Pancreas (tissue), 10 donors: ENCODE measurements at regions not wholly inside any gene's neighbourhood (a gene's known extent, or its start where the extent isn't known, plus 50 kb on each side); places are given as distances from the start of the nearest gene placed in this dataset.

Experiments
- ATAC-seq, 4 donors: fragments of 200-7000 bp; cut with Tn5 transposase; one replicate each; pipeline versions ENCODE4 v1.8.0 to v1.9.1; 2020; ENCODE audit warnings: mild to moderate bottlenecking in 4 of 4, moderate library complexity in 4 of 4
- DNase-seq, 6 donors: peaks; one replicate each; pipeline ENCODE4 v3.0.0-alpha.2; 2020
- FAIRE-seq: peaks from 2 replicates; lab custom pipeline; 2012; peaks lifted over from hg19 to GRCh38; lab: Jason Lieb, UNC
- H3K27ac ChIP-seq, 4 donors: fragments of 200-600 bp; sonication (generic); 1 replicate in 3 of 4; 2 replicates in 1 of 4; pipeline versions ENCODE4 v1.5.0 to v1.8.0; 2020
- H3K27me3 ChIP-seq, 4 donors: fragments of 200-600 bp; one replicate each; pipeline ENCODE4 v1.8.0; 2021
- H3K36me3 ChIP-seq, 3 donors: fragments of 200-600 bp; sonication (generic) in 1 of 3; one replicate each; pipeline versions ENCODE4 v1.5.0 to v1.8.0; 2020 to 2021
- H3K4me1 ChIP-seq, 3 donors: fragments of 200-600 bp; one replicate each; pipeline ENCODE4 v1.8.0; 2021
- H3K4me3 ChIP-seq, 4 donors: fragments of 200-600 bp; sonication (generic) in 2 of 4; one replicate each; pipeline versions ENCODE4 v1.5.0 to v1.8.0; 2020 to 2021
- H3K9me3 ChIP-seq, 4 donors: fragments of 200-600 bp; one replicate each; pipeline ENCODE4 v1.8.0; 2021
- CTCF ChIP-seq, 4 donors: fragments of 200-600 bp; sonication (generic) in 3 of 4; IDR thresholded peaks; one replicate each; pipeline versions ENCODE4 v1.5.0 to v1.8.0; 2021; ENCODE audit warnings: antibody characterized with exemption in 4 of 4
- WGBS, 2 donors: extraction: QIAGEN DNeasy Blood & Tissue Kit; methylation state at CpG; one replicate each; pipeline ENCODE4 v1.1.7; 2013; 5-methylcytosine and 5-hydroxymethylcytosine counted together
- intact Hi-C, 3 donors: fragments of 100-400 bp; cut with DNase I; formaldehyde crosslinking; loops; one replicate each; pipeline versions ENCODE4 v1.11.1 to v1.14.2; 2022
- donor health status: healthy with polysubstance abuse.
- donor health status: DM: no; HTN: no; CAD: no; lungs with moderate emphysema.
- donor health status: DM: no; HTN: no; CAD: no.
- donor health status: control.
- donor health status: control.
- donor health status: Bipolar disorder and iron deficiency.
- donor health status: DM: yes; HTN: yes; CAD: no.
- donor health status: DM: no; HTN: no; CAD: no.
- donor health status: DM: no; HTN: no; CAD: no.
- donor health status: DM: yes; HTN: yes; CAD: no.

- Histone ChIP-seq H3K27ac (no peak overlapping the region), H3K4me3 (no peak overlapping the region), H3K27me3 (no peaks in the 10 kb centered on the region), H3K4me1 (no peaks in the 10 kb centered on the region), H3K36me3 (no peaks in the 10 kb centered on the region), H3K9me3 (no peaks in the 10 kb centered on the region)
- TF ChIP-seq CTCF (IDR thresholded peaks at IDR 0.05) = no peak
- intact Hi-C loops = no loop called here
- no peak for DNase-seq
- no peak for FAIRE-seq
- WGBS, 2 donors = 67 to 79% methylated on average over 1 of the region's 1 CpG
- no peak for ATAC-seq
Observed at GRCh38 chr3:113064183-113064582, 73.4 kb downstream of the GTPBP8 start.

GRCh38 chr3:113065336-113065735 is 74.6 kb downstream of the GTPBP8 start:
- no peak for TF ChIP-seq CTCF (IDR thresholded peaks at IDR 0.05)
- H3K27me3 ChIP-seq = no peaks in the 10 kb centered on the region
- H3K4me3 ChIP-seq = no peak overlapping the region
- intact Hi-C loops = no loop called here
- H3K27ac ChIP-seq = no peak overlapping the region
- no peak for FAIRE-seq
- ATAC-seq = no peak
- no peaks in the 10 kb centered on the region for H3K9me3 ChIP-seq
- 83 to 90% methylated on average over 3 of the region's 3 CpGs for WGBS, 2 donors
- no peaks in the 10 kb centered on the region for H3K36me3 ChIP-seq
- H3K4me1 ChIP-seq = no peaks in the 10 kb centered on the region
- DNase-seq = no peak

GRCh38 chr3:113070072-113070640 is 79.4 kb downstream of the GTPBP8 start:
- Histone ChIP-seq H3K36me3 (no peaks in the 10 kb centered on the region), H3K9me3 (no peaks in the 10 kb centered on the region), H3K4me3 (no peak overlapping the region), H3K27me3 (no peaks in the 10 kb centered on the region), H3K4me1 (no peaks in the 10 kb centered on the region), H3K27ac (no peak overlapping the region)
- ATAC-seq = peak in 1 of 4 donors; percentile 22
- no peak for FAIRE-seq
- DNase-seq = no peak
- intact Hi-C loops = no loop called here
- TF ChIP-seq CTCF (IDR thresholded peaks at IDR 0.05) = no peak
- WGBS, 2 donors = 63 to 68% methylated on average over 1 of the region's 1 CpG

GRCh38 chr3:113070681-113071113 is 79.9 kb downstream of the GTPBP8 start:
- TF ChIP-seq CTCF (IDR thresholded peaks at IDR 0.05) = no peak
- Histone ChIP-seq H3K4me3 (no peak overlapping the region), H3K27ac (no peak overlapping the region), H3K4me1 (no peaks in the 10 kb centered on the region), H3K9me3 (no peaks in the 10 kb centered on the region), H3K27me3 (no peaks in the 10 kb centered on the region), H3K36me3 (no peaks in the 10 kb centered on the region)
- WGBS, 2 donors = 41 to 44% methylated on average over 4 of the region's 4 CpGs
- no peak for DNase-seq
- ATAC-seq = peak in 1 of 4 donors; percentile 38
- intact Hi-C loops = no loop called here
- no peak for FAIRE-seq

- H3K36me3 ChIP-seq = no peaks in the 10 kb centered on the region
- no peak for TF ChIP-seq CTCF (IDR thresholded peaks at IDR 0.05)
- no peaks in the 10 kb centered on the region for H3K4me1 ChIP-seq
- intact Hi-C loops = no loop called here
- H3K27me3 ChIP-seq = no peaks in the 10 kb centered on the region
- FAIRE-seq (no peak), DNase-seq (no peak), ATAC-seq (no peak)
- no peak overlapping the region for H3K27ac ChIP-seq
- H3K4me3 ChIP-seq = no peak overlapping the region
- 63 to 64% methylated on average over 4 of the region's 4 CpGs for WGBS, 2 donors
- H3K9me3 ChIP-seq = no peaks in the 10 kb centered on the region
Observed at GRCh38 chr3:113075588-113075987, 84.8 kb downstream of the GTPBP8 start.
